ENCODE measurements at regions not wholly inside any gene's neighbourhood (a gene's known extent, or its start where the extent isn't known, plus 50 kb on each side); places are given as distances from the start of the nearest gene placed in this dataset.

DNA sequence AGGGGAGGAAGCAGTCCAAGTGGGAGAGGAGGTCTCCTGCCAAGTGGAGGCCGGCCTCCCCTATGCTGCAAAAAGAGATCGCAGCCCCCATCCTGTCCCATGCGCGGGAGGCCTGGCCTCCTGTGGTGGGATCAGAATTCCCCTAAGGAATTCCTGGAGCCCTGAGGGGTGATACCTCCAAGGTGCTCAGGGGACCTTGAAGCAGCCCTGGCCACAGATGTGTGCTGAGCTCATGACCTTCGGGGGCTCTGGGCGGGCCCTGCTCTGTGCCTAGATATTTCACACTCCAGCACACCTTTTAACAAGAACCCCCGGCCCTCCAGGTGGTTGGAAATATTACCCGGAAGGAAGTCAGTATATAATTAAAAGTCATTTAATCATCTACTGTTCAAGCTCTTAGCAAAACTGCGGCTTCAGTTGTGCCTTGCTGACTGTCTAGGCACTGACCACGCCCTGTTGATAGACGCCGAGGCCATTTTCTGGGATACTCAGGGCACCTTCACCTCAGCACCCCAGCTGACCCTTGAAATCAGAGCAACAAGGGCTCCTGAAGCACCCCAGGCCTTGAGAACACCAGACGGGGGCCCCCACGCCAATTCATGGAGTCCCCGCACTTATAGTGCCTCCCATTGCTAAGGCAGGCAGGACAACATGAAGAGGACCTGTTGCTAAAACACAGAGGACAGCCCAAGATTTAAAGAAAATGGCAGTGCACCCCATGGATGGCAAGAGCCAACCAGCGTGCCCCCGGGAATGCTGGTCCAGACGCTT is 119.1 kb downstream of the NDUFA10 start:
- DNase-seq (ENCODE audit: low read depth) = no peak

DNA sequence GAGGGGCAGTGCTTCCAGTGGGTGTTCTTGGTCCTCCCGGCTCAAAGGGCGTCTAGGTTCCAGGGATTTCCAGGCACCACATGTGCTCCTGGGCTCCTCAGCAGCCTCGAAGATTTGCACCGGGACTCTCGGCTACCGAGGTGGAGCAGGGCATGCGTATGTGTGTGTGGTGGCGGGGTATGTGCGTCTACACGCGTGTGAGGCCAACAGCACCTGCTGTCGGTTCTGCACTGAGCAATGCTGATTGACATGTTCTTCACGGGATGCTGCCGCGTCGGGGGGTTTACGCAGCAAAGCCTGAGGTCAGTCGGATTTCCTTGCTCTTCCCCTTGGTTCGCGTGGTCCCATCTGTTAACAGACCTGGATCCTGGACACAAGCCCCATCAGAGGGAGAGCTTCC is 119.8 kb downstream of the NDUFA10 start:
- DNase-seq (ENCODE audit: low read depth) = no peak

DNA sequence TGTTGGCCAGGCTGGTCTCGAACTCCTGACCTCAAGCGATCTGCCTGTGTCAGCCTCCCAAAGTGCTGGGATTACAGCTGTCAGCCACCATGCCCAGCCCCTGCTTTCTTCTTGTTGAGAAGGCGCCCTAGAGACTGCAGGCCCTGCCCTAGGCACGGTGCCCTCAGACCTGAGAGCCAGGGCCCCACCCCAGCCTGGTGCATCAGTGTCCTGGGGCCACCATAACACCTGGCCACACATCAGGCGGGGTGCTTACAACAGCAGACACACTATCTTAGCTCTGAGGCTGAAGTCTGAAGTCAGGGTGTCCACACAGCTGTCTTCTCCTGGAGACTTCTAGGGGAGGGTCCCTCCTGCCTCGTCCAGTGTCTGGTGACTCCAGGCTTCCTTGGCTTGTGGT is 120.6 kb downstream of the NDUFA10 start:
- no peak for DNase-seq (ENCODE audit: low read depth)

DNA sequence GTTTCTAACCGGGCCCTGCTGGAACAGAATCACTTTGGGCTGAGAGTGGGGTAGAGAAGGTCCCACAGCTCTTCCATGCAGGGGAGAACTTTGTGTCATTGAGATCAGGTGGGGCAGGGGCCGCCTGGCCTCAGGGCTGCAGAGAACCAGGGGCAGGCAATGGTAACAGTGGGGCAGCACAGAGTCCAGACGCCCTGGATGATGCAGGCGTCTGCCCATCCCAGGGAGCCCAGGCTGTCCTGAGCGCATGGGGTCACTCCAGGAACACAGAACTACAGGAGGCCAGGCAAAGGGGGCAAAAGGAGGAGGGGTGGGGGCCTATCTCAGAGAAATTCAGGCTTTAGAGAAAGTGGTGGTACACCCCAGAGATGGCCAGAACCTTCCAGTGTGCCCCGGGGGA is 121.3 kb downstream of the NDUFA10 start:
- no peak for DNase-seq (ENCODE audit: low read depth)

DNA sequence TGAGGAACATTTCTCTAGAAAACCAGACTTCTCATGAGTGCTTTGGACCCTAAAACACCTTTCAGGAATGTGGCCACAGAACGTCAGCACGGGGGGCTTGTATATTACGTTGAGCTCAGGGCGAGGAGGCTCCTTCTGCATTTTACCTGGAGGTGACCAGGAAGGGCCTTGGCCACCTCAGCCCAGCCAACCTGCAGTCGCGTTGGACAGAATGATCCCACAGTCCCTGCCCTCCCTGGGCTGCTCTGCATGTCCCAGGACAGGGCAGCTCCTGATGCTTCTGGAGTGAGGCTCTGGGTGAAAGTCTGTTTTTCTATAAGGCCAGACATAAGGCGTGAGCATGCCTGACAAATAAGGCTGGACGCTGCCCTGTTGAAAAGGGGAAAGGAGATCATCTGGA is 121.9 kb downstream of the NDUFA10 start:
- no peak for DNase-seq (ENCODE audit: low read depth)

DNA sequence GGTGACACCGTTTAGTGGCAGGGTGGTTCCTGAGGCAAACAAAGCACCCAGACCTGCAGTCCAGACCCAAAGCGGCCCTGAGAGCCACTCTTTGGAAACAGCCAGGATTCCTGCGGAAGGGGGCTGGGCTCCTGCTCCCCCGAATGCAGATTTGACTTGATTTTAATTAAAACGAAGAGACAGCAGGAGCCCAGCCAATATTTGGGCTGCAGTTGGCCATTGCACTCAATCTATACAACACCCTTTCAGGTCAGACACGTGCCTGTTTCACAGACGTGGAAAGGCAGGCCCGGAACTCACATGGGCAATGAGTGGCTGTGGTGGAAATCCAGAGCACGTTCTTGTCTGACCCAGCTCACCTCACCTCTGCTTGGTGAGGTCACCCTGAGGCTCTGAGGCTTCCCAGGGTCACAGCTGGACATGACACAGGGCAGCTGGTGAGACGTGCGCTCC is 122.4 kb downstream of the NDUFA10 start:
- no peak for DNase-seq (ENCODE audit: low read depth)

DNA sequence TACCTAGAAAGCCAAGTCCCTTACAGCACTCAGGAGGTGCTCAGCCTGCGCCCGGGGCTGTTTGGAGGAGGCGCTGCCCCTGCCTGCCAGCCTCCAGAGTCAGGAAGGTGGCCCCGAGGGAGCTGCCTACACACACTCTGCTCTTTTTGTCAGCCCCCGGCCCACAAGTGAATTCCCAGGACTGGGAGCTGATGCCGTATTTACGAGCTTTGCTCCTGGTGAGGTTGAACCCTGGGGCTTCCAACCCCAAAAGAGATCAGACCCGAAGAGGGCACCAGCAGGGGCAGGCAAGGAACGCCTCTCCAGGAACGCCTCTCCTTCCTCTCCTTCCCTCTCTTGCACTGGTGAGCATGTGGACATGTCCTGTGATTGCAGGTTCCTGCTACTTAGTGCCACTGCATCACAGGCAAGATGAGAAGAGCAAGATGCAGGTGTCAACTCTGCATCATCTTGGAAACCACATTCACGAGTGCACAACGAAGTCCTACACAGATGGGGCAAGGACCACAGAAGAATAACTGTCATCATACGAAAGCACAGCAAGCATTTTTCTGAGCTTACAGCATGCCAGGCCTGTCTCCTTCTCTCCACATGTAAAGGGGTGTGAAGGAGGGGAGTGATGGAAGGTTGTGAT is 126.7 kb downstream of the NDUFA10 start:
- no peak for DNase-seq (ENCODE audit: low read depth)

DNA sequence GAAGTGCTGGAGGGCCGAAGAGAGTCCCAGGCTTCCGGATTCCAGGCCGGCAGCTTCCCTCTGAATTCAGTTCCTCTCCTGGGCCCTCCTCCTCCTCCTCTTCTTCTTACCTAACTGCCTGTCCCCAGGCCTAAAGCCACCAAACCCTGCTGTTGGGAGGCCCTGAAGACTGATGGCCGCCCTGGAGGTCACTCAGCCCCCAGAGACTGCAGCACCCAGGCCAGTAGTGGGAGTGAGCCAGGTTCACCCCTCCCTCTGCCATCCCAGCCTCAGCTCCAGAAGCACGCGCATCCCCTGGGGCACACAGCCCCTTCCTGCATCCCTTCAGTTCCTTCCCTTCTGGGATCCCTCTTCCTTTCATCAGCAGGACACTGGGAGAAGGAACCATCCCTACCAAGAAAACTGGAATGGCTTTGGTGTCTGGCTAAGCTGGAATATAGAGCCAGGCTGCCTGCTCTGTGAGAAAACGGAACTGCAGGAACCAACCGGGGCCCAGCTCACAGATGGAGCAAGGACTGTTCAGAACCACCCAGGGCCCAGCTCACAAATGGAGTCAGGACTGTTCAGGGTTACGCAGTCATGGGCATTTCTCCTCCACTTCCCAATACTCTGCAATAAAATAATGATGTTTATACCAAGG is 127.4 kb downstream of the NDUFA10 start:
- no peak for DNase-seq (ENCODE audit: low read depth)

DNA sequence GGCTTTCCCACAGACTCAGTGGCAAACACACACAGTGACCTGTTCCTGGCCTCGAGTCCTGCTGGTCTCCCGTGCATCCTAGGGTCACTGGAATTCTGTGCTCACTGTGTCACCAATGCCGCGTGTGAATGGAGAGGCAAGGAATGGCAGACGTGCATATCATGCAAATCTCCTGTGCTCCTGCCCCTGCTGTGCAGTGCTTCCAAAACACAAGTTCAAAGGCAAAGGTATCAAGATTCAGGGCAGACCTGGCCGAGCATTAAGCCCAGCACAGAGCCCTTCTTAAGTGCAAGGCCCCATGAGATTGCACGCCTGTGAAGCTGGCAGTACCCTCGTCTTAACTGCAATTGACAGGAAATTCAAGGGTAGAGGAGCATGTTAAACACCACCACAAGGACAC is 129.1 kb downstream of the NDUFA10 start:
- DNase-seq (ENCODE audit: low read depth) = no peak

DNA sequence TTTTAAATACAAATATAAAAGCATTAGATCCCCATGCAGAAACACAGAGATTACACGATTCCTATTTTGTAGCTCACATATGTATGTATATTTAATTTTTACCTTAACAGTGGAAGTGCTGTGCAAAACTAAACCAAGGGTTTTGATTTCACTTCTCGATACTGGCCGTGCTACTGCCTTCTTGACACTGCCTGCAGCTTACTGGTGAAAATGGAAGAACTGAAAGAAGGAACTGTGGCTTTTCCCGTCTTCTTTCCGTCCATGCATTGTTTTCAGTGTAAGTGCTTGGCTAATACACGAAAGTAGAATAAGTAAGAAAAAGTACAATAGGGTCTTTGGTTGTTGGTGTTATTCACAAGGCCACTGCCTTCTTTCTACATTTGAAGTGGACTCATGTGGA is 129.5 kb downstream of the NDUFA10 start:
- no peak for DNase-seq (ENCODE audit: low read depth)

DNA sequence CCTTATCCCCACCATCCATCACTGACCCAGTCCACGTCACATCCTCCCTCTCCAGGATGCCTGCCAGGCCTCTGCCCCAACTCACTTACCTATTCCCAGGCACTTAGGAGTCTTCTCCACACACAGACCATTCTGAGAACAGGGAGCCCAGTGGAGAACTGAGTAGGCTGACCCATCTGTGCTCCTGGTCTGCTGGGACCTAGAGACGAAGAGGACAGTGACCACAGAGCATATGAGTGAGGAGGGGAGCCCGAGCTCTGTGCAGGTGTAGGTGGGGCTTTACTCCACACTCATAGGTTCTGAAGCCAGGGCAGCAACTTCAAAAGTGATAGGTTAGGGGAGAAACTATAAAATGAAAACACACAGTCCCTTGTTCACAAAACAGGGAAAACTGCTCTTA is 130.0 kb downstream of the NDUFA10 start:
- no peak for DNase-seq (ENCODE audit: low read depth)

DNA sequence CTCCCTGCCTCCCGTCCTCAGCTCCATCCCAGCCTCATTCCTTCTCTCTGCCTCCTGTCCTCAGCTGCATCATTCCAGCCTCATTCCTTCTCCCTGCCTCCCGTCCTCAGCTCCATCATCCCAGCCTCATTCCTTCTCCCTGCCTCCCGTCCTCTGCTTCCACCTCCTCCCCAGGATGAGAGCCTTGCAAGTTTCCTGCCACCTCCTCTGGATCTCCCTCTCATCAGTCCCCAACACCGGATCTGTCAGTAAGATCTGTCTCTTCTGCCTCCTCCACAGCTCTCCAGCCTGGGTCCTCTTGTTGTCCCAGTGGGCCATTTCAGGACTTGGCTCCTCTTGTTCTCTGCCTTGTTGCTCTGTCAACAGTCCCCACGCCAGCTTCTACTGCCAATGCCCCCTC is 130.9 kb downstream of the NDUFA10 start:
- DNase-seq (ENCODE audit: low read depth) = no peak

DNA sequence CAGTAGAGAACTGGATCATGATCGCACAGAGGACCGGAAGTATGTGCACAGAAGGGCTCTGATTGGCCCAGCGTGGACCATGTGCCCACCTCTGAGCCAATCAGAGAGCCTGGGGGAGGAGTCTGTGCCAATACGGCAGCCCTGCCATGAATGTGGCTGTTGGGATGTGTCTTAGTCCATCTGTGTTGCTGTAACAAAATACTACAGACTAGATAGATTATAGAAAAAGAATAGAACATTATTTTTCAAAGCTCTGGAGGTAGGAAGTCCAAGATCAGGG is 132.0 kb downstream of the NDUFA10 start:
- DNase-seq (ENCODE audit: low read depth) = no peak

DNA sequence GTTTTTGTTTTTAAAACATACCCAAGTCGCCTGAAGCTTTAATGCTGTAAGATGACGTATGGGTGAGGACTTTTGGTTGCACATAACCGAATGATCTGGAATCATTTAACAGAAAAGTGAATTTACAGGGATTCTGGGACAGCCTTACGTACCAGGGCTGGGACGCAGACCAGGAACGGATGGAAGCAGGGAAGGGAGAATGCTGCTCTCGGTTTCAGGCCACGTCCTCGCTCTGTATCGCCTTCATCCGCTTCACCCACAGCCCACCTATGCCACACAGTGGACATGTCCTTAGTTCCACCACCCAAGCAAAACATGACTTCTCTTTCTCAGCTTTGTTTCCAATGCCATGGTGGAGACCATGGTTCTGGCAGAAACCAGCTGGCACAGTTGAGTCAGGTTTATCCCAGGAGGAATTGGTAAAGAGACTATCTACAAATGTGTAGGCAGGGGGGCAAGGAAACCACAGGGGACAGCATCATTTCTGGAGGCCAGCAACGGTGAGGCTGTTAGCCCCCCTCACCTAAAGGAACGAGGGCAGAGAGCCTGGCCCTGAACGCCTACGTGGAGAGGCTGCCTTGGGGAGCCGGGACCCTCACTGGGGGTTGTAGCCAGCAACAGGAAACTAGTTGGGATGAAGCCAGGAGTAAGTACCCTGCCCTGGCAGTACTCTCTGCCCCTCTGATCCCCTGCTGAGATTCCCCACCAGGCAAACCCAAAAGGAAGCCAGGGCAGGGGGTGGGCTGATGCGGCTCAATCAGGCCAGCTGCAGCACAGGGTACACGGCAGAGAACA is 132.5 kb downstream of the NDUFA10 start:
- no peak for DNase-seq (ENCODE audit: low read depth)

DNA sequence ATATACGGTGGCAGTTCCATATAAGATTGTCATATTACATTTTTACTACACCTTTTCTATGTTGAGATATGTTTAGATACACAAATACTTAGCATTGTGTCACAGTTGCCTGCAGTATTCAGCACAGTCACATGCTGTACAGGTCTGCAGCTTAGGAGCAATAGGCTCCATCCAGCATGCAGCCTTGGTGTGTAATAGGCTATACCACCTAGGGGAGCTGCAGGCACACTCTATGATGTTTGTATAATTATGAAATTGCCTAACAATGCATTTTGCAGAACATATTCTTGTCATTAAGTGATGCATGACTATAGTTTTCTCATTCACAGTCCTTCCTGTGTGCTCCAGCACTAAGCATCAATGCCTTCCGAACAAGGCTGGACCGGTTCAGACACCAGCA is 133.4 kb downstream of the NDUFA10 start:
- no peak for DNase-seq (ENCODE audit: low read depth)

DNA sequence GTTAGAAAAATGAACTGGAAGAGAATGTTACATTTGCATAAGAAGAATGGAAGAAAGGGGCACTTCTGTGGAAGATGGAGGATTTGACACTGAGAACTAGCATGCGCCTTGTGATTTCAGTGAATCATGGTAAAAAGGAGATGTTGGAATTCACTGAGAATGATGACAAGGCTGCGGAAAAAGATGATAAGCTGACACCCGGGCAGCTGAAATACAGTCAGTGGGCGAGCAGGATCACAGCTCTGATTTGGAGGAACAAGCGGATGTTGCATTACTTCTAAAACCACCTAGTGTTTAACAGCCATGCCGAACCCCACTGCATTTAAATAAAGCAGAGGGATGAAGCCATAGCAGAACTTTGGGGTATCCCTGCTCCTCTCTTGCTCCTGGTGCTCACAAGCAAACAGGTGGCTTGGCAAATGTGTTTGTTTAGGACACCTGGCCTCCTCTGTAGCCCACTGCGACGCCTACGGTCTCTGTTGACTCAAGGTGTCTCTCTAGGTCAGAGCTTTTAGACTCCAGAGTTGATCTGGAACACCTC is 134.9 kb downstream of the NDUFA10 start:
- DNase-seq (ENCODE audit: low read depth) = no peak

DNA sequence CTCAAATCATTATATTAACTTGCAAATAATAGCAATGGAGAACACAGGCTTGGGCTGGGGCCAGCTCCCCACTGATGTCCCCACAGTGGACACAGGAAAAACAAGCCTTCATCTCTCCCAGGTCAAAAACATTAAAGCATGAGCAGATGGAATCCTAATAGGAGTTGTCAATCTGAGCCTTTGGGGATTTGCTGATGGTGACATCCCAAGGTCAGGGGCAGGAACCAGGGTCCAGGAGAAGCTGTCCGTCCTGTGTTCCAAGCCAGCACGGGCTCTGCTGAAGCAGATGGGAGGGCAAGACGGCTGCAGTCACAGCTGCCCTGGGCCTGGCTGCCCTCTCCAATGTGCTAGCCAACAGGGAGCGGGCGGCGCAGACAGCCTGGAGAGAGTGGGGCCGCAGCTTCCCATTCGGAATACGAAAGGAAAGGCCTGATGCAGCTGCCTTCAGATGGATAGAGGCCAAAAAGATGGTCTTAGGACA is 135.5 kb downstream of the NDUFA10 start:
- no peak for DNase-seq (ENCODE audit: low read depth)

DNA sequence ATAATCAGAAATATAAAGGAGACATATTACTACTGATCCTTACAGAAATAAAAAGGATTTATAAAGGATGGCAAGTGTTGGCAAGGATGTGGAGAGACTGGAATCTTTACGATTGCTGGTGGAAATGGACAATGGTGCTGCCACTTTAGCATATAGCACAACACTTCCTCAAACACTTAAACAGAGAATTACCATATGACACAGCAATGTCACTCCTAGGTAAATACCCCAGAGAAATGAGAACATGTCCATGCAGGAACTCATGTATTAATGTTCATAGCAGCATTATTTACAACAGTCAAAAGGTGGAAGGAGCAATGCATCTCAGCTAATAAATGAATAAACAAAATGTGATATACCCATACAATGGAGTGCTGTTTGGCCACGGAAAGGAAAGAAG is 137.5 kb downstream of the NDUFA10 start:
- no peak for DNase-seq (ENCODE audit: low read depth)

DNA sequence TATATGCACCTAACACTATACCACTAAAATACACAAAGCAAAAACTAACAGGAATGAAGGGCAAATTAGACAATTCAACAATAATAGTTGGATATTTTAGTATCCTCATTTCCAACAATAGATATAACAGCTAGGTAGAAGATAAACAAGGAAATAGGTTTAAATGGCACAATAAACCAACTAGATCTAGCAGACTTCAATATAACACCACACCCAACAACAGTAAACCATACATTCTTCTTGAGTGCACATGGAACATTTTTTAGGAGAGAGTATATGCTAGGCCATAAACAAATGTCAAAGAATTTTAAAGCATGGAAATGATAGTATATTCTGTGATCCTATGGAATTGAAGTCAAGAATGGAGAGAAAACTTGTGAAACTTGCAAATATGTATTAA is 138.4 kb downstream of the NDUFA10 start:
- no peak for DNase-seq (ENCODE audit: low read depth)

DNA sequence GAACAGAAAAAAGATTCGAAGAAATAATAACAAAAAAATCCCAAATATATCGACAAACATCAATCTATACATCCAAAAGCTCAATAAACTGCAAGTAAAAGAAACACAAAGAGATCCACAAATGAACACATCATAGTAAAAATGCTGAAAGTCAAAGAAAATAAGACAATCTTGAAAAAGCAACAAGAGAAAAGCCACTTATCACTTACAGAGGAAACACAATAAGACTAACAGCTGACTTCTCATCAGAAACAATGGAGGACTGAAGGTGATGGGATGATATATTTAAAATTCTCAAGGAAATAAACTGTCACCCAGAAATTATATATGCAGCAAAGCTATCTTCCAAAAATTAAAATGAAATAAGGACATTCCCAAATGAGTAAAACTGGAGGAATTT is 140.3 kb downstream of the NDUFA10 start:
- DNase-seq (ENCODE audit: low read depth) = no peak

DNA sequence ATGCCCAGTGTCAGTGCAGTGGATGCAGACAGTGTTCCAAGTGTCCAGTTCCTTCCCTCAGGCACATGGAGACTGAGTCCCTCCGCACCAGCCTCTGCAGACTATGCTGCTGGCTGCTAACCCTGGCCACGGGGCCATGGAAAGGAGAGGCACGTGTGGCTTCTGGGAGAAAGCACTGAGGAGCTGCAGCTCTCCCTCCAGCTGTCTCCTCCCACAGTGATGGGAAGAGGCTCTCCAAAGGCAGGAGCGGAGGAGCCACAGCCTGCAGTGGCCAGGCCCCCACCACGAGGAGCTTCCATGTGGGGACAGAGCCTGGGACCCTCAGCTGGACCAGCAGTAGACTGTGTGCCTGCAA is 141.1 kb downstream of the NDUFA10 start:
- no peak for DNase-seq (ENCODE audit: low read depth)

DNA sequence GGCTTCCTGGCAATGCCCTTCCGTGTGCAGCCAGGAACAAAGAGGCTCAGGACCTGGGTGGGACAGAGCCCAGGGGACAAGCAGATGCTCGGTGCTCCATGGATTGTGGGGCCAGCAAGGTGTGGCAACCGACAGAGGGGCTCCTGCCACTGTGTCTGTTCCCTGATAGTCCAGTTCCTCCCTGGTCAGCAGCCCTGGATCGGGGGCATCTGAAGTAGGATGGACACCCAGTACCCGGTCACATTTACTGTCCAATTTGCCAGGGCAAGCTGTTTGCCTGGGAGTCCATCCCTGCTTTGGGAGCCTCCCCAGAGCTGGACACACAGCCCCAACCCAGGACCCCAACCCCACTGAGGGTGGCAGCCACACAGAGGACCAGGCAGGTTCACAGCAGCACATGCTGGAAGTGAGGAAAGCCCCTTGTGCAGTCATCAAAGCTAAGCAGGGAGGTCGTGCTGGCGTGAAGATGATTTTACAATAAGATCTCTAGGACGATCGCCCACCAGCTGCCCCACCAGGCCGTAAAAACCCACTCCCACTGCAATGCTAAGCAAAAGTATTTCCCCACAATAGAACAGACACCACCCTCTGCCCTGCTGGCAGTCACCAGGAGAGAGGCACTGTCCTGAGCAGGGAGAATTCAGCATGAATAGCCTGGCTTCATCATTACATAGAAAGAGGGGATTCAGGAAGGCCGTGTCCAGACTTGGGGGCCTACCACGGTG is 141.7 kb downstream of the NDUFA10 start:
- DNase-seq (ENCODE audit: low read depth) = no peak
